Ureter (tissue), 1 donor: ENCODE measurements at regions not wholly inside any gene's neighbourhood (a gene's known extent, or its start where the extent isn't known, plus 50 kb on each side); places are given as distances from the start of the nearest gene placed in this dataset.

Experiments
- DNase-seq: peaks from one replicate; pipeline ENCODE4 v3.0.0-alpha.2; 2020; ENCODE audit warnings: low spot score
- donor health status: DM: yes; HTN: yes; CAD: no.

DNA sequence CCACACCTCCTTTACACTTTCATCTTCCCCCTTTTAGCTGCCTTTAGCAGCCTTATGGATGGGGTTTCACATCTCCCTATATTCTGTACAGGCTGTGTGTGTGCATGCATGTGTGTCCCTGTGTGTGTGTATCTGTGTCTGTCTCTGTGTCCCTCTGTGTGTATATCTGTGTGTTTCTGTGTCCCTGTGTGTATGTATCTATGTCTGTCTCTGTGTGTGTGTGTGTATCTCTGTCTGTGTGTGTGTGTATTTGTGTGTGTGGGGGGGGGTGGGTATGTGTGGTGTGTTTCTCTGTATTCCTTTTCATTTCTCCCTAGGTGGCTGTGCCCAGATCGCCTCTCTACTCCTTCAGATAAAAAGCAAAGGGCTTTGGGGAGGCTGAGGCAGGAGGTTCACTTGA, 52.2 kb upstream of the CD83 start:
- no peak for DNase-seq

GRCh38 chr6:14066782-14067406, 50.7 kb upstream of the CD83 start:
- no peak for DNase-seq

DNA sequence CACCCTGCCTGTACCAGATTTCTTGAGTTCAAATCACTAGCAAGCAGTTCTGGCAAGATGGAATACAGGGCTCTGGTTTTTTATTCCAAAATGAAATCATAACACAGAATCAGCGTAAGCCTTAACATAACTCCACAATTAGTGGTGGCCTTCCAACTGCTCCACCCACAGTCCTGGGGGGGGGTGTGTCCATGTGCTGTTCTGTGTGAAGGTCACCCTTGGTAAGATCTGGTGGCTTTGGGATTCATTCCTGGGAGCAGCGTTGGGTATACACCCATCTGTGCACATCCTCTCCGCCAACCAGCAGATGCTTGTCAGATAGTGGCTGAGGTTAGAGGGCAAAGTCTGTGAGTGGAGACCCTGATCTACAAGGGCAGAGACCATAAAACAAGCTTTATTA, 49.9 kb upstream of the CD83 start:
- no peak for DNase-seq
